H1 (cell line): ENCODE measurements at regions not wholly inside any gene's neighbourhood (a gene's known extent, or its start where the extent isn't known, plus 50 kb on each side); places are given as distances from the start of the nearest gene placed in this dataset.

Experiments used
- BCL11A ChIP-seq, 2 experiments: IDR thresholded peaks; one replicate each; pipeline ENCODE4 v1.6.1; 2011; ENCODE audit warnings: low read depth in 2 of 2, low read length in 2 of 2, mild to moderate bottlenecking in 2 of 2
- BRCA1 ChIP-seq: IDR thresholded peaks from 2 replicates; pipeline ENCODE4 v1.6.1; 2012; ENCODE audit warnings: low read depth, low read length, improper control_type of control experiment
- CHD7 ChIP-seq: fragments of 300-600 bp; sonication (generic); IDR thresholded peaks from 2 replicates; pipeline ENCODE4 v1.7.1; 2012; ENCODE audit warnings: low read length, moderate library complexity, mild to moderate bottlenecking, inconsistent platforms; ENCODE audit not compliant: insufficient replicate concordance
- CREB1 ChIP-seq: IDR thresholded peaks from 2 replicates; pipeline ENCODE4 v1.6.1; 2012; ENCODE audit warnings: inconsistent platforms
- EZH2 ChIP-seq: fragments of 200-600 bp; sonication (generic); IDR thresholded peaks from 2 replicates; pipeline ENCODE4 v1.7.1; 2012; ENCODE audit warnings: low read depth, mild to moderate bottlenecking, moderate library complexity, low read length, inconsistent platforms; ENCODE audit not compliant: severe bottlenecking
- GABPA ChIP-seq: IDR thresholded peaks from 2 replicates; pipeline ENCODE4 v1.6.1; 2011; ENCODE audit warnings: mild to moderate bottlenecking, low read length, moderate library complexity, borderline replicate concordance; ENCODE audit not compliant: insufficient read depth
- KDM5A ChIP-seq: fragments of 200-600 bp; IDR thresholded peaks from 2 replicates; pipeline ENCODE4 v1.7.1; 2012; ENCODE audit warnings: mild to moderate bottlenecking, low read length, inconsistent platforms, mixed read lengths
- NANOG ChIP-seq: IDR thresholded peaks from 2 replicates; pipeline ENCODE4 v1.6.1; 2011; ENCODE audit warnings: low read length, low read depth, mild to moderate bottlenecking, inconsistent platforms; ENCODE audit not compliant: insufficient read depth, poor library complexity, severe bottlenecking
- POU5F1 ChIP-seq: IDR thresholded peaks from 2 replicates; pipeline ENCODE4 v1.6.1; 2011; ENCODE audit warnings: low read depth, mild to moderate bottlenecking, low read length, moderate library complexity
- RBBP5 ChIP-seq: IDR thresholded peaks from 2 replicates; pipeline ENCODE4 v1.7.1; 2012; ENCODE audit warnings: low read depth, mild to moderate bottlenecking, inconsistent platforms, low read length, moderate library complexity, borderline replicate concordance
- SRF ChIP-seq: IDR thresholded peaks from 2 replicates; pipeline ENCODE4 v1.6.1; 2011; ENCODE audit warnings: mild to moderate bottlenecking, low read depth, low read length, moderate library complexity
- TF ChIP-seq, protein P1 (sequence below): IDR thresholded peaks from 2 replicates; pipeline ENCODE4 v1.6.1; 2012; ENCODE audit warnings: inconsistent platforms

GRCh38 chr3:161977063-161977462 is 480.5 kb downstream of the OTOL1 start (continued):
- TF ChIP-seq CHD7, result no peak
- TF ChIP-seq EZH2, result no peak
- no peak for TF ChIP-seq BCL11A (IDR thresholded peaks at IDR 0.05; ENCODE audit: low read depth in 2 of 2, low read length in 2 of 2)
- no peak for TF ChIP-seq RBBP5
- no peak for TF ChIP-seq KDM5A
- TF ChIP-seq CREB1, result no peak
- TF ChIP-seq, protein P1, sequence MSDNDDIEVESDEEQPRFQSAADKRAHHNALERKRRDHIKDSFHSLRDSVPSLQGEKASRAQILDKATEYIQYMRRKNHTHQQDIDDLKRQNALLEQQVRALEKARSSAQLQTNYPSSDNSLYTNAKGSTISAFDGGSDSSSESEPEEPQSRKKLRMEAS, result no peak
- no peak for TF ChIP-seq BRCA1
- TF ChIP-seq GABPA, result no peak
- TF ChIP-seq SRF, result no peak
- TF ChIP-seq POU5F1, result no peak
- TF ChIP-seq NANOG, result no peak
